K562 (cell line): ENCODE measurements at regions not wholly inside any gene's neighbourhood (a gene's known extent, or its start where the extent isn't known, plus 50 kb on each side); places are given as distances from the start of the nearest gene placed in this dataset.

Experiments
- ATAC-seq: fragments of 200-7000 bp; cut with Tn5 transposase; 3 replicates; pipeline ENCODE4 v1.9.1; 2020; ENCODE audit warnings: moderate library complexity
- BruUV-seq: library from RNA; stranded (reverse); fragments of 400-500 nt; replicated peaks from 2 replicates; lab custom pipeline; 2021; lab: Mats Ljungman, UMichigan
- CTCF ChIA-PET: fragments of 300-600 bp; formaldehyde crosslinking; extraction: SDS; loops from one replicate; lab custom pipeline; 2021; ENCODE audit warnings: low intra/inter-chr PET ratio; lab: Yijun Ruan, JAX
- POLR2A ChIA-PET: fragments of 300-600, 350-650 bp; sonication (Branson Sonifier 250); formaldehyde crosslinking; extraction: SDS; loops from one replicate; lab custom pipeline; 2021; ENCODE audit warnings: antibody characterized with exemption, inconsistent platforms; lab: Yijun Ruan, JAX
- DNase-seq, 4 experiments: peaks; one replicate each; pipeline versions ENCODE4 v3.0.0 to v3.0.0-alpha.2; 2011 to 2018; ENCODE audit warnings: low spot score in 3 of 4, mixed read lengths in 3 of 4; ENCODE audit errors: extremely low read depth in 1 of 4
- FAIRE-seq: peaks from 2 replicates; lab custom pipeline; 2011; peaks lifted over from hg19 to GRCh38; lab: Jason Lieb, UNC
- H2AFZ ChIP-seq: 2 replicates; pipeline ENCODE4 v1.6.0; 2011; ENCODE audit warnings: low read depth, low read length, control low read depth, inconsistent platforms
- H3K27ac ChIP-seq: fragments of 200-600 bp; 3 replicates; pipeline ENCODE4 v1.8.0; 2011; ENCODE audit warnings: low read depth, mild to moderate bottlenecking, control low read depth, inconsistent platforms, low read length, moderate library complexity, mixed read lengths; ENCODE audit errors: extremely low read depth
- H3K27me3 ChIP-seq, 2 experiments: fragments of 300-600 bp in 1 of 2; 2 replicates in 1 of 2; 3 replicates in 1 of 2; pipeline versions ENCODE4 v1.6.0 to v1.8.0; 2011; ENCODE audit warnings: inconsistent platforms in 2 of 2, low read length in 2 of 2, mild to moderate bottlenecking in 1 of 2, mixed read lengths in 1 of 2, moderate library complexity in 1 of 2; ENCODE audit not compliant: control insufficient read depth in 2 of 2, insufficient read depth in 2 of 2
- H3K36me3 ChIP-seq: fragments of 300-600 bp; 3 replicates; pipeline ENCODE4 v1.8.0; 2011; ENCODE audit warnings: mild to moderate bottlenecking, low read length, inconsistent platforms; ENCODE audit not compliant: control insufficient read depth, insufficient read depth
- H3K4me1 ChIP-seq, 2 experiments: fragments of 200-600 bp in 1 of 2; replicated peaks in 1 of 2; 2 replicates in 1 of 2; 3 replicates in 1 of 2; pipeline versions ENCODE4 v1.5.1 to v1.8.0; 2011; ENCODE audit warnings: inconsistent platforms in 2 of 2, low read length in 2 of 2, mild to moderate bottlenecking in 1 of 2, mixed read lengths in 1 of 2, moderate library complexity in 1 of 2; ENCODE audit not compliant: control insufficient read depth in 2 of 2, insufficient read depth in 2 of 2
- H3K4me2 ChIP-seq: 2 replicates; pipeline ENCODE4 v1.6.1; 2011; ENCODE audit warnings: low read length, control low read depth, inconsistent platforms, mixed read lengths; ENCODE audit not compliant: insufficient read depth
- H3K4me3 ChIP-seq: fragments of 200-600 bp; sonication (generic), shearing (Covaris generic); 2 replicates; pipeline ENCODE4 v1.5.1; 2016; ENCODE audit warnings: control low read depth, inconsistent platforms
- H3K79me2 ChIP-seq: fragments of 200-600 bp; 3 replicates; pipeline ENCODE4 v1.8.0; 2011; ENCODE audit warnings: low read length, inconsistent platforms; ENCODE audit not compliant: control insufficient read depth, insufficient read depth
- H3K9ac ChIP-seq, 2 experiments: 2 replicates each; pipeline versions ENCODE4 v1.6.0 to v1.6.1; 2011; ENCODE audit warnings: low read depth in 2 of 2, low read length in 2 of 2, control low read depth in 1 of 2, inconsistent platforms in 1 of 2, mild to moderate bottlenecking in 1 of 2, mixed read lengths in 1 of 2; ENCODE audit not compliant: insufficient read depth in 1 of 2
- H3K9me1 ChIP-seq: one replicate; pipeline ENCODE4 v1.6.0; 2011; ENCODE audit warnings: inconsistent platforms, mild to moderate bottlenecking, low read length, moderate library complexity; ENCODE audit not compliant: control insufficient read depth, insufficient read depth
- H3K9me3 ChIP-seq: replicated peaks from 2 replicates; pipeline ENCODE4 v1.5.1; 2011; ENCODE audit warnings: low read depth, low read length, inconsistent platforms; ENCODE audit not compliant: control insufficient read depth, insufficient read depth
- H4K20me1 ChIP-seq: replicated peaks from 2 replicates; pipeline ENCODE4 v1.6.1; 2011; ENCODE audit warnings: low read length, inconsistent platforms, mixed read lengths; ENCODE audit not compliant: control insufficient read depth, insufficient read depth
- CBFA2T2 ChIP-seq: fragments of 450-650 bp; conservative IDR thresholded peaks from 2 replicates; pipeline ENCODE4 v1.6.1; 2017; ENCODE audit warnings: mild to moderate bottlenecking
- CEBPB ChIP-seq: fragments of 450-650 bp; IDR thresholded peaks from 2 replicates; pipeline ENCODE4 v1.6.1; 2016; ENCODE audit warnings: missing genetic modification characterization, missing compliant biosample characterization
- HOXB6 ChIP-seq: fragments of 250-450 bp; sonication (Bioruptor Pico); IDR thresholded peaks from 2 replicates; pipeline ENCODE4 v1.5.1; 2022; ENCODE audit warnings: mild to moderate bottlenecking, borderline replicate concordance
- KDM4B ChIP-seq, 2 experiments: fragments of 450-650 bp in 1 of 2; sonication (generic) in 1 of 2; IDR thresholded peaks; 2 replicates each; pipeline ENCODE4 v1.6.1; 2016 to 2017; ENCODE audit warnings: borderline replicate concordance in 2 of 2, antibody characterized with exemption in 1 of 2, low read depth in 1 of 2, mild to moderate bottlenecking in 1 of 2
- LEF1 ChIP-seq: fragments of 450-650 bp; IDR thresholded peaks from 2 replicates; pipeline ENCODE4 v1.6.1; 2016; ENCODE audit warnings: mild to moderate bottlenecking
- ZBTB1 ChIP-seq: sonication (generic); formaldehyde crosslinking; IDR thresholded peaks from 2 replicates; pipeline ENCODE4 v1.8.1; 2023; ENCODE audit warnings: missing genetic modification reagents, low read depth, mild to moderate bottlenecking, borderline replicate concordance
- ZNF668 ChIP-seq: fragments of 250-450 bp; sonication (Bioruptor Pico); IDR thresholded peaks from 2 replicates; pipeline ENCODE4 v1.8.0; 2022; ENCODE audit warnings: mild to moderate bottlenecking, inconsistent platforms
- ZNF77 ChIP-seq: fragments of 250-450 bp; sonication (Bioruptor Pico); IDR thresholded peaks from 2 replicates; pipeline ENCODE4 v1.5.0; 2020
- ZNF785 ChIP-seq: fragments of 250-450 bp; sonication (Bioruptor Pico); IDR thresholded peaks from 2 replicates; pipeline ENCODE4 v1.4.0; 2020; ENCODE audit warnings: mild to moderate bottlenecking
- WGBS: fragments of 100-300 bp; shearing (Covaris generic); methylation state at CpG from one replicate; pipeline ENCODE4 v1.1.6; 2016; ENCODE audit warnings: low coverage, mixed read lengths; ENCODE audit not compliant: insufficient coverage; ENCODE audit errors: missing lambda C conversion rate; 5-methylcytosine and 5-hydroxymethylcytosine counted together
- in situ Hi-C: fragments of 300-500 bp; cut with MboI; formaldehyde crosslinking; loops from 4 replicates; pipeline ENCODE4 v1.15.0; 2018; ENCODE audit warnings: inconsistent platforms, mixed read lengths
- intact Hi-C: fragments of 100-400 bp; cut with micrococcal nuclease; formaldehyde crosslinking; loops from 2 replicates; pipeline ENCODE4 v1.14.2; 2022
- TF ChIP-seq, protein P1 (sequence below), 3 experiments: IDR thresholded peaks in 2 of 3; conservative IDR thresholded peaks in 1 of 3; 2 replicates each; pipeline ENCODE4 v1.5.1; 2011 to 2012; ENCODE audit warnings: low read length in 3 of 3, mild to moderate bottlenecking in 3 of 3, control low read depth in 2 of 3, improper control_type of control experiment in 1 of 3, inconsistent platforms in 1 of 3, low read depth in 1 of 3, mixed read lengths in 1 of 3, moderate library complexity in 1 of 3; ENCODE audit not compliant: insufficient read depth in 2 of 3
- TF ChIP-seq, protein P2 (sequence below): fragments of 200-600 bp; sonication (generic); IDR thresholded peaks from one replicate; pipeline ENCODE4 v1.6.1; 2012; ENCODE audit warnings: mild to moderate bottlenecking, low read depth, low read length, inconsistent platforms

DNA sequence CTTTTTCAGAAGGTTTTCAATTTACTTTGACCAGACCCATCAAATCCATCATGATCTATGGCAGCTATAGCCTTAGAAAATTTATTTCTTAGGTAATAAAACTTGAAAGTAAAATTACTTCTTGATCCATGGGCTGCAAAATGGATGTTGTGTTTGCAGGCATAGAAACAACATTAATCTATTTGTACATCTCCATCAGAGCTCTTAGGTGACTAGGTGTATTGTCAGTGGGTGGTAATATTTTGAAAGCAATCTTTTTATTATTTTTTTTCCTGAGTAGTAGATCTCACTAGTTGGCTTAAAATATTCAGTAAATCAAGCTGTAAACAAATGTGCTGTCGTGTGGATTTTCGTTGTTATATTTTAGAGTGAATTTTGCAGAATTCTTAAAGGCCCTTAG lies 710.0 kb downstream of the SLITRK6 start:
- FAIRE-seq = no peak
- Histone ChIP-seq H3K27ac (no peak overlapping the region), H3K4me2 (no peak overlapping the region), H3K9me3 (no peaks in the 10 kb centered on the region), H3K4me1 (no peaks in the 10 kb centered on the region), H3K79me2 (no peaks in the 10 kb centered on the region), H3K9me1 (no peaks in the 10 kb centered on the region), H4K20me1 (no peaks in the 10 kb centered on the region), H3K27me3 (no peaks in the 10 kb centered on the region), H3K9ac (no peak overlapping the region), H3K4me3 (no peak overlapping the region), H3K36me3 (no peaks in the 10 kb centered on the region), H2AFZ (no peak overlapping the region)
- POLR2A ChIA-PET = no interaction called here
- in situ Hi-C loops (loop anchor here (25.0 kb wide), 1 partner anchor 1898 kb away; no protein-coding TSS in a partner anchor), intact Hi-C loops (no loop called here)
- no peak for ATAC-seq
- CTCF ChIA-PET = no interaction called here
- 0% methylated on average over 2 of the region's 2 CpGs for WGBS
- DNase-seq = no peak
- no TSS peak for BruUV-seq
- TF ChIP-seq CBFA2T2 = no peak
- TF ChIP-seq ZBTB1 (CRISPR knock-in tag) = no peak
- TF ChIP-seq LEF1 = no peak
- TF ChIP-seq ZNF785 (CRISPR knock-in tag) = no peak
- TF ChIP-seq, protein P1, sequence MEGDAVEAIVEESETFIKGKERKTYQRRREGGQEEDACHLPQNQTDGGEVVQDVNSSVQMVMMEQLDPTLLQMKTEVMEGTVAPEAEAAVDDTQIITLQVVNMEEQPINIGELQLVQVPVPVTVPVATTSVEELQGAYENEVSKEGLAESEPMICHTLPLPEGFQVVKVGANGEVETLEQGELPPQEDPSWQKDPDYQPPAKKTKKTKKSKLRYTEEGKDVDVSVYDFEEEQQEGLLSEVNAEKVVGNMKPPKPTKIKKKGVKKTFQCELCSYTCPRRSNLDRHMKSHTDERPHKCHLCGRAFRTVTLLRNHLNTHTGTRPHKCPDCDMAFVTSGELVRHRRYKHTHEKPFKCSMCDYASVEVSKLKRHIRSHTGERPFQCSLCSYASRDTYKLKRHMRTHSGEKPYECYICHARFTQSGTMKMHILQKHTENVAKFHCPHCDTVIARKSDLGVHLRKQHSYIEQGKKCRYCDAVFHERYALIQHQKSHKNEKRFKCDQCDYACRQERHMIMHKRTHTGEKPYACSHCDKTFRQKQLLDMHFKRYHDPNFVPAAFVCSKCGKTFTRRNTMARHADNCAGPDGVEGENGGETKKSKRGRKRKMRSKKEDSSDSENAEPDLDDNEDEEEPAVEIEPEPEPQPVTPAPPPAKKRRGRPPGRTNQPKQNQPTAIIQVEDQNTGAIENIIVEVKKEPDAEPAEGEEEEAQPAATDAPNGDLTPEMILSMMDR (IDR thresholded peaks at IDR 0.05 in 2 of 3, conservative IDR thresholded peaks at IDR 0.05 in 1 of 3; ENCODE audit: insufficient read depth in 2 of 3, low read depth in 1 of 3, low read length in 3 of 3) = no peak
- no peak for TF ChIP-seq HOXB6
- TF ChIP-seq KDM4B (IDR thresholded peaks at IDR 0.05; ENCODE audit: borderline replicate concordance in 2 of 2, low read depth in 1 of 2) = no peak
- TF ChIP-seq ZNF77 (CRISPR knock-in tag) = no peak
- TF ChIP-seq, protein P2, sequence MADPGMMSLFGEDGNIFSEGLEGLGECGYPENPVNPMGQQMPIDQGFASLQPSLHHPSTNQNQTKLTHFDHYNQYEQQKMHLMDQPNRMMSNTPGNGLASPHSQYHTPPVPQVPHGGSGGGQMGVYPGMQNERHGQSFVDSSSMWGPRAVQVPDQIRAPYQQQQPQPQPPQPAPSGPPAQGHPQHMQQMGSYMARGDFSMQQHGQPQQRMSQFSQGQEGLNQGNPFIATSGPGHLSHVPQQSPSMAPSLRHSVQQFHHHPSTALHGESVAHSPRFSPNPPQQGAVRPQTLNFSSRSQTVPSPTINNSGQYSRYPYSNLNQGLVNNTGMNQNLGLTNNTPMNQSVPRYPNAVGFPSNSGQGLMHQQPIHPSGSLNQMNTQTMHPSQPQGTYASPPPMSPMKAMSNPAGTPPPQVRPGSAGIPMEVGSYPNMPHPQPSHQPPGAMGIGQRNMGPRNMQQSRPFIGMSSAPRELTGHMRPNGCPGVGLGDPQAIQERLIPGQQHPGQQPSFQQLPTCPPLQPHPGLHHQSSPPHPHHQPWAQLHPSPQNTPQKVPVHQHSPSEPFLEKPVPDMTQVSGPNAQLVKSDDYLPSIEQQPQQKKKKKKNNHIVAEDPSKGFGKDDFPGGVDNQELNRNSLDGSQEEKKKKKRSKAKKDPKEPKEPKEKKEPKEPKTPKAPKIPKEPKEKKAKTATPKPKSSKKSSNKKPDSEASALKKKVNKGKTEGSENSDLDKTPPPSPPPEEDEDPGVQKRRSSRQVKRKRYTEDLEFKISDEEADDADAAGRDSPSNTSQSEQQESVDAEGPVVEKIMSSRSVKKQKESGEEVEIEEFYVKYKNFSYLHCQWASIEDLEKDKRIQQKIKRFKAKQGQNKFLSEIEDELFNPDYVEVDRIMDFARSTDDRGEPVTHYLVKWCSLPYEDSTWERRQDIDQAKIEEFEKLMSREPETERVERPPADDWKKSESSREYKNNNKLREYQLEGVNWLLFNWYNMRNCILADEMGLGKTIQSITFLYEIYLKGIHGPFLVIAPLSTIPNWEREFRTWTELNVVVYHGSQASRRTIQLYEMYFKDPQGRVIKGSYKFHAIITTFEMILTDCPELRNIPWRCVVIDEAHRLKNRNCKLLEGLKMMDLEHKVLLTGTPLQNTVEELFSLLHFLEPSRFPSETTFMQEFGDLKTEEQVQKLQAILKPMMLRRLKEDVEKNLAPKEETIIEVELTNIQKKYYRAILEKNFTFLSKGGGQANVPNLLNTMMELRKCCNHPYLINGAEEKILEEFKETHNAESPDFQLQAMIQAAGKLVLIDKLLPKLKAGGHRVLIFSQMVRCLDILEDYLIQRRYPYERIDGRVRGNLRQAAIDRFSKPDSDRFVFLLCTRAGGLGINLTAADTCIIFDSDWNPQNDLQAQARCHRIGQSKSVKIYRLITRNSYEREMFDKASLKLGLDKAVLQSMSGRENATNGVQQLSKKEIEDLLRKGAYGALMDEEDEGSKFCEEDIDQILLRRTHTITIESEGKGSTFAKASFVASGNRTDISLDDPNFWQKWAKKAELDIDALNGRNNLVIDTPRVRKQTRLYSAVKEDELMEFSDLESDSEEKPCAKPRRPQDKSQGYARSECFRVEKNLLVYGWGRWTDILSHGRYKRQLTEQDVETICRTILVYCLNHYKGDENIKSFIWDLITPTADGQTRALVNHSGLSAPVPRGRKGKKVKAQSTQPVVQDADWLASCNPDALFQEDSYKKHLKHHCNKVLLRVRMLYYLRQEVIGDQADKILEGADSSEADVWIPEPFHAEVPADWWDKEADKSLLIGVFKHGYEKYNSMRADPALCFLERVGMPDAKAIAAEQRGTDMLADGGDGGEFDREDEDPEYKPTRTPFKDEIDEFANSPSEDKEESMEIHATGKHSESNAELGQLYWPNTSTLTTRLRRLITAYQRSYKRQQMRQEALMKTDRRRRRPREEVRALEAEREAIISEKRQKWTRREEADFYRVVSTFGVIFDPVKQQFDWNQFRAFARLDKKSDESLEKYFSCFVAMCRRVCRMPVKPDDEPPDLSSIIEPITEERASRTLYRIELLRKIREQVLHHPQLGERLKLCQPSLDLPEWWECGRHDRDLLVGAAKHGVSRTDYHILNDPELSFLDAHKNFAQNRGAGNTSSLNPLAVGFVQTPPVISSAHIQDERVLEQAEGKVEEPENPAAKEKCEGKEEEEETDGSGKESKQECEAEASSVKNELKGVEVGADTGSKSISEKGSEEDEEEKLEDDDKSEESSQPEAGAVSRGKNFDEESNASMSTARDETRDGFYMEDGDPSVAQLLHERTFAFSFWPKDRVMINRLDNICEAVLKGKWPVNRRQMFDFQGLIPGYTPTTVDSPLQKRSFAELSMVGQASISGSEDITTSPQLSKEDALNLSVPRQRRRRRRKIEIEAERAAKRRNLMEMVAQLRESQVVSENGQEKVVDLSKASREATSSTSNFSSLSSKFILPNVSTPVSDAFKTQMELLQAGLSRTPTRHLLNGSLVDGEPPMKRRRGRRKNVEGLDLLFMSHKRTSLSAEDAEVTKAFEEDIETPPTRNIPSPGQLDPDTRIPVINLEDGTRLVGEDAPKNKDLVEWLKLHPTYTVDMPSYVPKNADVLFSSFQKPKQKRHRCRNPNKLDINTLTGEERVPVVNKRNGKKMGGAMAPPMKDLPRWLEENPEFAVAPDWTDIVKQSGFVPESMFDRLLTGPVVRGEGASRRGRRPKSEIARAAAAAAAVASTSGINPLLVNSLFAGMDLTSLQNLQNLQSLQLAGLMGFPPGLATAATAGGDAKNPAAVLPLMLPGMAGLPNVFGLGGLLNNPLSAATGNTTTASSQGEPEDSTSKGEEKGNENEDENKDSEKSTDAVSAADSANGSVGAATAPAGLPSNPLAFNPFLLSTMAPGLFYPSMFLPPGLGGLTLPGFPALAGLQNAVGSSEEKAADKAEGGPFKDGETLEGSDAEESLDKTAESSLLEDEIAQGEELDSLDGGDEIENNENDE = no peak
- TF ChIP-seq CEBPB (tag) = no peak
- TF ChIP-seq ZNF668 (CRISPR knock-in tag) = no peak
